Natural killer cell (primary cell): ENCODE measurements at regions not wholly inside any gene's neighbourhood (a gene's known extent, or its start where the extent isn't known, plus 50 kb on each side); places are given as distances from the start of the nearest gene placed in this dataset.

ENCODE experiments used
- ATAC-seq, 3 donors: fragments of 150-1000 bp in 2 of 3; fragments of 200-7000 bp in 1 of 3; cut with Tn5 transposase; 1 replicate in 1 of 3; 2 replicates in 2 of 3; pipeline ENCODE4 v1.10.0; 2021; ENCODE audit warnings: mild to moderate bottlenecking in 2 of 3, moderate library complexity in 2 of 3
- DNase-seq, 2 donors: peaks; one replicate each; pipeline versions ENCODE4 v3.0.0 to v3.0.0-alpha.2; 2013 to 2021; ENCODE audit warnings: mixed read lengths in 1 of 2
- H3K27ac ChIP-seq: one replicate; pipeline ENCODE4 v1.5.1; 2013; ENCODE audit warnings: mild to moderate bottlenecking, low read length
- H3K27me3 ChIP-seq: one replicate; pipeline ENCODE4 v1.6.1; 2013; ENCODE audit warnings: low read length; ENCODE audit not compliant: control insufficient read depth, insufficient read depth
- H3K36me3 ChIP-seq: one replicate; pipeline ENCODE4 v1.6.1; 2013; ENCODE audit warnings: low read length; ENCODE audit not compliant: control insufficient read depth, insufficient read depth
- H3K4me1 ChIP-seq: one replicate; pipeline ENCODE4 v1.6.1; 2013; ENCODE audit warnings: low read length; ENCODE audit not compliant: control insufficient read depth, insufficient read depth
- H3K4me3 ChIP-seq: one replicate; pipeline ENCODE4 v1.5.1; 2013; ENCODE audit warnings: low read length
- H3K9me3 ChIP-seq: one replicate; pipeline ENCODE4 v1.6.1; 2013; ENCODE audit warnings: low read length; ENCODE audit not compliant: control insufficient read depth, insufficient read depth
- H3K27ac Mint-ChIP-seq, 2 donors: one replicate each; pipeline ENCODE4 v1.8.0; 2022; ENCODE audit warnings: mild to moderate bottlenecking in 2 of 2, mixed read lengths in 2 of 2, moderate library complexity in 1 of 2
- H3K27me3 Mint-ChIP-seq, 2 donors: one replicate each; pipeline ENCODE4 v1.8.0; 2022; ENCODE audit warnings: low read depth in 2 of 2, mixed read lengths in 2 of 2
- H3K36me3 Mint-ChIP-seq: one replicate; pipeline ENCODE4 v1.8.0; 2022; ENCODE audit warnings: mixed read lengths
- H3K4me1 Mint-ChIP-seq, 2 donors: one replicate each; pipeline ENCODE4 v1.8.0; 2022; ENCODE audit warnings: mixed read lengths in 2 of 2
- H3K4me3 Mint-ChIP-seq: one replicate; pipeline ENCODE4 v1.8.0; 2022; ENCODE audit warnings: mild to moderate bottlenecking, moderate library complexity, mixed read lengths
- H3K9me3 Mint-ChIP-seq, 2 donors: one replicate each; pipeline ENCODE4 v1.8.0; 2022; ENCODE audit warnings: mixed read lengths in 2 of 2
- CTCF ChIP-seq: fragments of 200-600 bp; IDR thresholded peaks from one replicate; pipeline ENCODE4 v1.8.0; 2022; ENCODE audit warnings: antibody characterized with exemption
- WGBS: methylation state at CpG from one replicate; pipeline ENCODE4 v1.1.7; 2013; ENCODE audit warnings: missing lambda C conversion rate; ENCODE audit not compliant: insufficient coverage; 5-methylcytosine and 5-hydroxymethylcytosine counted together
- intact Hi-C: fragments of 100-400 bp; cut with micrococcal nuclease; formaldehyde crosslinking; loops from one replicate; pipeline ENCODE4 v1.14.2; 2022

DNA sequence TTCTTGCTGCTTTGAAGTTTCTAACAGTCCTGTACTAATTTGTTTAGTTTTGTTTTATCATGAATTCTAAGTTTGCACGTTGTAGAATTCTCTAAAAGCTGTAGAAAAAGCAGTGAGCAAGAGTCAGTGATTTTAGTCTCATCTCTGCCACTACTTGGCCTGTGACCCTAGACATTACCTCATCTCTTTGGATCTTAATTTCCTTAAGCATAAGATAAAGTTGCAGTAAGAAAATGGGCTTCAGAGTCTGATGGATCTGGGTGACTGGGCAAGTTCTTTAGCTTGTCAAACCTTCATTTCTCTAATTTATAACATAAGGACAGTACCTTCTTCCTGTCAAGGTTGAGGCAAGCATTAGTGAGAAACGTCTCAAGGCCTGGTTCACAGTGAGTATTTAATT is 247.9 kb downstream of the DMRT2 start:
- H3K27ac ChIP-seq = no peak overlapping the region
- ATAC-seq (no peak), DNase-seq (no peak)
- TF ChIP-seq CTCF = no peak
- H3K4me3 Mint-ChIP-seq = no peak overlapping the region
- no peak overlapping the region for H3K27ac Mint-ChIP-seq
- no peak overlapping the region for H3K4me3 ChIP-seq
- H3K27me3 ChIP-seq = no peaks in the 10 kb centered on the region
- no peaks in the 10 kb centered on the region for H3K4me1 Mint-ChIP-seq
- H3K9me3 ChIP-seq = no peaks in the 10 kb centered on the region
- peaks cover 0 to 2% of the 10 kb centered on the region in 2 donors for H3K9me3 Mint-ChIP-seq
- no peaks in the 10 kb centered on the region for H3K36me3 ChIP-seq
- WGBS = 65% methylated on average over 2 of the region's 2 CpGs
- intact Hi-C loops = no loop called here
- H3K4me1 ChIP-seq = no peaks in the 10 kb centered on the region
- peaks cover 0 to 3% of the 10 kb centered on the region in 2 donors for H3K27me3 Mint-ChIP-seq
- H3K36me3 Mint-ChIP-seq = no peaks in the 10 kb centered on the region

DNA sequence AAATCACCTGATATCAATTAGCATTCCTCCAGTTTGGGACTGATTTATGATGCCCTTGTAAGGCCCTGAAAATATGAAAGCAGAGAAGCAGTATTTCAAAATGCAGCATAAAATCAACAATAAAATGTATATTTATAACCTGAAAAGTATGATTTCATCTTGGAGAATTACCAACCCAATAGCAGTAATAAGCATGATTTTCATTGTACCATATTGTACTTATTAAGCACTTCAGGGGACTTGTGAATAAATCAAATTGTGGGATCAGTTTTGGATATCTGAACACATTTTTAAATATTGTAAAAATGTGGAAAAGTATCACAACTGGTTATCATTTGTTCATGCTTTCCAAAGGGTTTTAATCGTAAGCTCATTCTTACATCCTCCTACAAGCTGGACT is 250.8 kb downstream of the DMRT2 start:
- no peaks in the 10 kb centered on the region for H3K27me3 Mint-ChIP-seq
- intact Hi-C loops = no loop called here
- no peak overlapping the region for H3K4me3 Mint-ChIP-seq
- ATAC-seq = no peak
- H3K27ac ChIP-seq = no peak overlapping the region
- H3K36me3 Mint-ChIP-seq = no peaks in the 10 kb centered on the region
- no peak for DNase-seq
- TF ChIP-seq CTCF = no peak
- no peak overlapping the region for H3K4me3 ChIP-seq
- no peaks in the 10 kb centered on the region for H3K36me3 ChIP-seq
- peaks cover 2 to 3% of the 10 kb centered on the region in 2 donors for H3K9me3 Mint-ChIP-seq
- H3K4me1 Mint-ChIP-seq = no peaks in the 10 kb centered on the region
- H3K27ac Mint-ChIP-seq = no peak overlapping the region
- no peaks in the 10 kb centered on the region for H3K9me3 ChIP-seq
- H3K4me1 ChIP-seq = no peaks in the 10 kb centered on the region
- WGBS = no CpG with 5 or more reads among the region's 1 CpG
- H3K27me3 ChIP-seq = no peaks in the 10 kb centered on the region

- H3K27ac ChIP-seq = no peak overlapping the region
- DNase-seq (no peak), ATAC-seq (no peak)
- no peak for TF ChIP-seq CTCF
- H3K9me3 Mint-ChIP-seq = peaks cover 2 to 3% of the 10 kb centered on the region in 2 donors
- H3K27me3 Mint-ChIP-seq = no peaks in the 10 kb centered on the region
- H3K27ac Mint-ChIP-seq = no peak overlapping the region
- H3K4me1 Mint-ChIP-seq = no peaks in the 10 kb centered on the region
- H3K9me3 ChIP-seq = no peaks in the 10 kb centered on the region
- H3K36me3 ChIP-seq = no peaks in the 10 kb centered on the region
- no peak overlapping the region for H3K4me3 Mint-ChIP-seq
- H3K36me3 Mint-ChIP-seq = no peaks in the 10 kb centered on the region
- intact Hi-C loops = no loop called here
- no peaks in the 10 kb centered on the region for H3K27me3 ChIP-seq
- WGBS = 67% methylated on average over 2 of the region's 3 CpGs
- no peaks in the 10 kb centered on the region for H3K4me1 ChIP-seq
- no peak overlapping the region for H3K4me3 ChIP-seq
Observed at GRCh38 chr9:1303932-1304331, 253.8 kb downstream of the DMRT2 start.

DNA sequence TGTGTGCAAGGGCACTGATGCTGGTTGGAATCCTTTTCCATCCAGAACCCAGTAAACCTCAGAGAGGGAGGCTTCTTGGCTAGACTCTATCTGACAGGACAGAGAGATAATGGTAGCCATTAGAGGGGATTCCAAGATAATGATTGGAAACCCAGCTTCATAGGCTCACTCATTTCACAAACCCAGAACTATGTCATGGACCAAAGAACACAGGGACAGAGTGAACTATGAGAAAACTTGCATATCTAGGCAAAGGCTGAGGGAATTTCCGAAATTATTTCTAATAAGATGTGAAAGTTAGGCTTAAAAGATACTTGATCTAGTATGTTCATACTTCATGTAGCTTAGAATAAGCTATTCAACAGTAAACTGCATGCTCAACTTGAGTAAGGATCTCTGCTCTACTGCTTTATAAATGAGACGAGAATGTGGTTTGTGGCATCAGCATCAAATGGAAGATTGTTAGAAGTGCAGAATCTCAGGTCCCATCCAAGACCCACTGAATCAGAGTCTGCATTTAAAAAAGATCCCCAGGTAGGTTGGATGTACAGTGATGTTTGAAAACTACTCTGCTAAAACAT is 261.4 kb downstream of the DMRT2 start:
- no peaks in the 10 kb centered on the region for H3K4me1 Mint-ChIP-seq
- peaks cover 0 to 4% of the 10 kb centered on the region in 2 donors for H3K9me3 Mint-ChIP-seq
- DNase-seq (no peak), ATAC-seq (no peak)
- Histone ChIP-seq H3K27me3 (no peaks in the 10 kb centered on the region), H3K4me3 (no peak overlapping the region), H3K27ac (no peak overlapping the region), H3K9me3 (no peaks in the 10 kb centered on the region), H3K36me3 (no peaks in the 10 kb centered on the region), H3K4me1 (no peaks in the 10 kb centered on the region)
- no peak overlapping the region for H3K4me3 Mint-ChIP-seq
- no peaks in the 10 kb centered on the region for H3K27me3 Mint-ChIP-seq
- H3K27ac Mint-ChIP-seq = no peak overlapping the region
- intact Hi-C loops = no loop called here
- TF ChIP-seq CTCF = no peak
- WGBS = 63% methylated on average over 2 of the region's 2 CpGs
- no peaks in the 10 kb centered on the region for H3K36me3 Mint-ChIP-seq
